SK-N-SH (cell line): ENCODE measurements at regions not wholly inside any gene's neighbourhood (a gene's known extent, or its start where the extent isn't known, plus 50 kb on each side); places are given as distances from the start of the nearest gene placed in this dataset.

ENCODE experiments used
- CTCF ChIA-PET: fragments of 300-600, 350-600 bp; formaldehyde crosslinking; extraction: SDS; loops from one replicate; lab custom pipeline; 2021; lab: Yijun Ruan, JAX
- POLR2A ChIA-PET: fragments of 350-600 bp; sonication (Branson Sonifier 250); formaldehyde crosslinking; extraction: SDS; loops from one replicate; lab custom pipeline; 2020; ENCODE audit warnings: antibody characterized with exemption, inconsistent platforms; lab: Yijun Ruan, JAX
- DNase-seq: peaks from one replicate; pipeline ENCODE4 v3.0.0; 2012
- H2AFZ ChIP-seq: fragments of 200-600 bp; sonication (generic); 2 replicates; pipeline ENCODE4 v1.8.1; 2016; ENCODE audit warnings: antibody characterized with exemption, mild to moderate bottlenecking, low read depth
- H3F3A ChIP-seq: fragments of 200-600 bp; sonication (generic); replicated peaks from 2 replicates; pipeline ENCODE3; 2016; ENCODE audit warnings: antibody characterized with exemption, mild to moderate bottlenecking; ENCODE audit not compliant: insufficient read depth
- H3K27ac ChIP-seq, 2 experiments: fragments of 200-500 bp in 1 of 2; fragments of 200-600 bp in 1 of 2; sonication (Bioruptor generic) in 1 of 2; sonication (generic), shearing (Covaris generic) in 1 of 2; 2 replicates each; pipeline versions ENCODE4 v1.5.1 to v1.6.1; 2014 to 2016; ENCODE audit warnings: low read depth in 2 of 2, inconsistent platforms in 1 of 2, low read length in 1 of 2, mild to moderate bottlenecking in 1 of 2, mixed read lengths in 1 of 2
- H3K27me3 ChIP-seq: fragments of 200-600 bp; sonication (generic), shearing (Covaris generic); 2 replicates; pipeline ENCODE4 v1.6.1; 2016; ENCODE audit warnings: mixed run types; ENCODE audit not compliant: insufficient read depth
- H3K36me3 ChIP-seq, 2 experiments: fragments of 200-500 bp in 1 of 2; fragments of 200-600 bp in 1 of 2; sonication (Bioruptor generic) in 1 of 2; sonication (generic) in 1 of 2; replicated peaks in 1 of 2; 2 replicates each; pipeline versions ENCODE3 to v1.5.1; 2014 to 2016; ENCODE audit warnings: low read length in 1 of 2, mild to moderate bottlenecking in 1 of 2; ENCODE audit not compliant: insufficient read depth in 2 of 2, control insufficient read depth in 1 of 2
- H3K4me1 ChIP-seq, 2 experiments: fragments of 200-500 bp in 1 of 2; fragments of 200-600 bp in 1 of 2; sonication (Bioruptor generic) in 1 of 2; sonication (generic), shearing (Covaris generic) in 1 of 2; 2 replicates each; pipeline versions ENCODE4 v1.5.1 to v1.6.1; 2014 to 2016; ENCODE audit warnings: low read depth in 1 of 2, low read length in 1 of 2, mixed run types in 1 of 2; ENCODE audit not compliant: insufficient read depth in 2 of 2, control insufficient read depth in 1 of 2
- H3K4me2 ChIP-seq: fragments of 200-600 bp; sonication (generic), shearing (Covaris generic); 2 replicates; pipeline ENCODE4 v1.6.1; 2017; ENCODE audit warnings: mixed run types
- H3K4me3 ChIP-seq, 2 experiments: fragments of 200-500 bp in 1 of 2; fragments of 200-600 bp in 1 of 2; sonication (Bioruptor generic) in 1 of 2; sonication (generic), shearing (Covaris generic) in 1 of 2; 2 replicates each; pipeline versions ENCODE4 v1.5.1 to v1.8.1; 2014 to 2016; ENCODE audit warnings: low read depth in 2 of 2, inconsistent platforms in 1 of 2, low read length in 1 of 2, mild to moderate bottlenecking in 1 of 2, mixed read lengths in 1 of 2, moderate library complexity in 1 of 2
- H3K79me2 ChIP-seq: fragments of 200-600 bp; sonication (generic); 2 replicates; pipeline ENCODE4 v1.8.1; 2017; ENCODE audit warnings: mild to moderate bottlenecking; ENCODE audit not compliant: insufficient read depth
- H3K9ac ChIP-seq: fragments of 200-600 bp; sonication (generic); 2 replicates; pipeline ENCODE4 v1.6.1; 2017; ENCODE audit warnings: mixed run types
- H3K9me2 ChIP-seq: fragments of 200-600 bp; sonication (generic); 2 replicates; pipeline ENCODE4 v1.6.1; 2017; ENCODE audit warnings: mixed run types
- H3K9me3 ChIP-seq: fragments of 200-600 bp; sonication (generic); 2 replicates; pipeline ENCODE4 v1.6.1; 2017; ENCODE audit warnings: mixed run types, mild to moderate bottlenecking, moderate library complexity
- H4K20me1 ChIP-seq: fragments of 200-600 bp; sonication (generic); 2 replicates; pipeline ENCODE4 v1.6.1; 2017; ENCODE audit warnings: mild to moderate bottlenecking, mixed run types; ENCODE audit not compliant: insufficient read depth
- FOSL2 ChIP-seq: IDR thresholded peaks from 2 replicates; pipeline ENCODE4 v1.4.0; 2012; ENCODE audit warnings: low read depth, mild to moderate bottlenecking, moderate library complexity, borderline replicate concordance
- FOXJ3 ChIP-seq: sonication (generic); formaldehyde crosslinking; IDR thresholded peaks from 2 replicates; pipeline ENCODE4 v1.5.1; 2020; ENCODE audit warnings: mild to moderate bottlenecking, missing genetic modification reagents
- GABPA ChIP-seq: IDR thresholded peaks from 2 replicates; pipeline ENCODE4 v1.4.0; 2012; ENCODE audit warnings: low read depth, mild to moderate bottlenecking
- GATA2 ChIP-seq: sonication (generic); formaldehyde crosslinking; IDR thresholded peaks from 2 replicates; pipeline ENCODE4 v1.5.0; 2020; ENCODE audit warnings: mild to moderate bottlenecking, missing genetic modification reagents
- MEF2A ChIP-seq: IDR thresholded peaks from 2 replicates; pipeline ENCODE4 v1.4.0; 2012; ENCODE audit warnings: low read depth, borderline replicate concordance
- MXI1 ChIP-seq: IDR thresholded peaks from 2 replicates; pipeline ENCODE4 v1.6.1; 2012; ENCODE audit warnings: mild to moderate bottlenecking, low read depth, low read length, improper control_type of control experiment
- NRF1 ChIP-seq: IDR thresholded peaks from 2 replicates; pipeline ENCODE4 v1.6.1; 2012; ENCODE audit warnings: low read depth, mild to moderate bottlenecking, low read length
- POLR2AphosphoS5 ChIP-seq: IDR thresholded peaks from 2 replicates; pipeline ENCODE4 v1.6.1; 2012; ENCODE audit warnings: low read depth, low read length
- RAD21 ChIP-seq: IDR thresholded peaks from 2 replicates; pipeline ENCODE4 v1.6.1; 2012; ENCODE audit warnings: mild to moderate bottlenecking, low read length
- SIN3A ChIP-seq: IDR thresholded peaks from 2 replicates; pipeline ENCODE4 v1.6.1; 2012; ENCODE audit warnings: low read depth, mild to moderate bottlenecking, low read length, moderate library complexity, borderline replicate concordance
- TAF1 ChIP-seq: IDR thresholded peaks from 2 replicates; pipeline ENCODE4 v1.6.1; 2012; ENCODE audit warnings: low read depth, mild to moderate bottlenecking, low read length, moderate library complexity, borderline replicate concordance
- TCF12 ChIP-seq: IDR thresholded peaks from 2 replicates; pipeline ENCODE4 v1.4.0; 2012
- YY1 ChIP-seq: IDR thresholded peaks from 2 replicates; pipeline ENCODE4 v1.4.0; 2012; ENCODE audit warnings: low read depth, mild to moderate bottlenecking
- WGBS: methylation state at CpG from one replicate; pipeline ENCODE4 v1.1.6; 2017; ENCODE audit warnings: low lambda C conversion rate; 5-methylcytosine and 5-hydroxymethylcytosine counted together
- TF ChIP-seq, protein P1 (sequence below): IDR thresholded peaks from 2 replicates; pipeline ENCODE4 v1.6.1; 2012; ENCODE audit warnings: mild to moderate bottlenecking, low read depth, low read length, moderate library complexity
- TF ChIP-seq, protein P2 (sequence below): IDR thresholded peaks from 2 replicates; pipeline ENCODE4 v1.4.0; 2012; ENCODE audit warnings: low read depth

DNA sequence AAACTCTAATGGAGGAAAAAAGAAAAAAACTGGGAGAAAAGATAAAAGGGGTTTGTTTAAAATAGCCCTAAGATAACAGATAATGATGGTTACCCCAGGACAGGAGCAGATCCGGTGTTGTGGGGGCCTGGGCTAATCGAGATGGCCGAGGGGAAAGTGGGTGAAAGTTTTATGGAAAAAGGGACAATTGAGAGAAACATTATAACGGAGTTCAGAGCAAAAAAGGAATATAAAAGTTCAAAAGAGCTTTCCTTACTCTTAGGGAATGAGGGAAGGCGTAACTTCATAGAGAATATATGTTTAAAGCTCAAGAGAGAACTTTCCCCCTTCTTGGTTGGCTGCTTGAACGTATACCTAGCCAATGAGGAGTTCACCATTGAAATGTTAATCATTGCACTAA, 131.4 kb downstream of the BAMBI start:
- Histone ChIP-seq H3K4me1 (peaks cover 0 to 23% of the 10 kb centered on the region in 2 experiments; a peak in 2 of 4 replicates), H4K20me1 (no peaks in the 10 kb centered on the region), H2AFZ (no peak overlapping the region), H3K4me2 (no peak overlapping the region), H3K27ac (peak overlapping the region in 1 of 2 experiments; percentile 96; a peak in 2 of 4 replicates), H3K4me3 (no peak overlapping the region), H3K27me3 (no peaks in the 10 kb centered on the region), H3K36me3 (no peaks in the 10 kb centered on the region), H3K9me3 (no peaks in the 10 kb centered on the region), H3K9me2 (no peaks in the 10 kb centered on the region), H3K9ac (no peak overlapping the region), H3K79me2 (no peaks in the 10 kb centered on the region), H3F3A (no peaks in the 10 kb centered on the region)
- 71% methylated on average over 6 of the region's 6 CpGs for WGBS
- no peak for TF ChIP-seq TCF12
- TF ChIP-seq RAD21 = no peak
- TF ChIP-seq MEF2A = no peak
- TF ChIP-seq, protein P1, sequence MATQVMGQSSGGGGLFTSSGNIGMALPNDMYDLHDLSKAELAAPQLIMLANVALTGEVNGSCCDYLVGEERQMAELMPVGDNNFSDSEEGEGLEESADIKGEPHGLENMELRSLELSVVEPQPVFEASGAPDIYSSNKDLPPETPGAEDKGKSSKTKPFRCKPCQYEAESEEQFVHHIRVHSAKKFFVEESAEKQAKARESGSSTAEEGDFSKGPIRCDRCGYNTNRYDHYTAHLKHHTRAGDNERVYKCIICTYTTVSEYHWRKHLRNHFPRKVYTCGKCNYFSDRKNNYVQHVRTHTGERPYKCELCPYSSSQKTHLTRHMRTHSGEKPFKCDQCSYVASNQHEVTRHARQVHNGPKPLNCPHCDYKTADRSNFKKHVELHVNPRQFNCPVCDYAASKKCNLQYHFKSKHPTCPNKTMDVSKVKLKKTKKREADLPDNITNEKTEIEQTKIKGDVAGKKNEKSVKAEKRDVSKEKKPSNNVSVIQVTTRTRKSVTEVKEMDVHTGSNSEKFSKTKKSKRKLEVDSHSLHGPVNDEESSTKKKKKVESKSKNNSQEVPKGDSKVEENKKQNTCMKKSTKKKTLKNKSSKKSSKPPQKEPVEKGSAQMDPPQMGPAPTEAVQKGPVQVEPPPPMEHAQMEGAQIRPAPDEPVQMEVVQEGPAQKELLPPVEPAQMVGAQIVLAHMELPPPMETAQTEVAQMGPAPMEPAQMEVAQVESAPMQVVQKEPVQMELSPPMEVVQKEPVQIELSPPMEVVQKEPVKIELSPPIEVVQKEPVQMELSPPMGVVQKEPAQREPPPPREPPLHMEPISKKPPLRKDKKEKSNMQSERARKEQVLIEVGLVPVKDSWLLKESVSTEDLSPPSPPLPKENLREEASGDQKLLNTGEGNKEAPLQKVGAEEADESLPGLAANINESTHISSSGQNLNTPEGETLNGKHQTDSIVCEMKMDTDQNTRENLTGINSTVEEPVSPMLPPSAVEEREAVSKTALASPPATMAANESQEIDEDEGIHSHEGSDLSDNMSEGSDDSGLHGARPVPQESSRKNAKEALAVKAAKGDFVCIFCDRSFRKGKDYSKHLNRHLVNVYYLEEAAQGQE = no peak
- no peak for TF ChIP-seq GABPA
- no peak for TF ChIP-seq POLR2AphosphoS5
- TF ChIP-seq YY1 = no peak
- TF ChIP-seq NRF1 = no peak
- TF ChIP-seq, protein P2, sequence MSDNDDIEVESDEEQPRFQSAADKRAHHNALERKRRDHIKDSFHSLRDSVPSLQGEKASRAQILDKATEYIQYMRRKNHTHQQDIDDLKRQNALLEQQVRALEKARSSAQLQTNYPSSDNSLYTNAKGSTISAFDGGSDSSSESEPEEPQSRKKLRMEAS = no peak
- TF ChIP-seq TAF1 = no peak
- no peak for TF ChIP-seq FOSL2
- no peak for TF ChIP-seq MXI1
- no peak for TF ChIP-seq GATA2
- no peak for TF ChIP-seq FOXJ3 (CRISPR knock-in tag)
- no peak for TF ChIP-seq SIN3A
- ChIA-PET POLR2A (no interaction called here), CTCF (interaction anchor here (1.7 kb wide), 1 partner anchor 40 kb away, joined by 4 read pairs; no protein-coding TSS in a partner anchor)
- DNase-seq = no peak
